Tibial artery (tissue), 4 donors: ENCODE measurements at regions not wholly inside any gene's neighbourhood (a gene's known extent, or its start where the extent isn't known, plus 50 kb on each side); places are given as distances from the start of the nearest gene placed in this dataset.

Source experiments
- DNase-seq, 2 donors: peaks; one replicate each; pipeline ENCODE4 v3.0.0-alpha.2; 2019
- H3K27ac ChIP-seq, 2 donors: fragments of 200-600 bp; sonication (generic) in 1 of 2; 1 replicate in 1 of 2; 2 replicates in 1 of 2; pipeline ENCODE4 v1.5.1; 2018 to 2019; ENCODE audit warnings: mild to moderate bottlenecking in 1 of 2
- H3K27me3 ChIP-seq, 2 donors: fragments of 200-600 bp; sonication (generic) in 1 of 2; one replicate each; pipeline versions ENCODE4 v1.5.1 to v1.6.0; 2016 to 2019
- H3K36me3 ChIP-seq, 3 donors: fragments of 200-600 bp; sonication (generic) in 2 of 3; one replicate each; pipeline ENCODE4 v1.5.1; 2016 to 2019; ENCODE audit warnings: mild to moderate bottlenecking in 2 of 3
- H3K4me1 ChIP-seq, 4 donors: fragments of 200-600 bp; sonication (generic) in 2 of 4; 1 replicate in 3 of 4; 2 replicates in 1 of 4; pipeline ENCODE4 v1.5.1; 2016 to 2019
- H3K4me3 ChIP-seq, 2 donors: fragments of 200-600 bp; sonication (generic) in 1 of 2; 1 replicate in 1 of 2; 2 replicates in 1 of 2; pipeline ENCODE4 v1.5.1; 2018 to 2019; ENCODE audit warnings: mild to moderate bottlenecking in 2 of 2
- H3K9me3 ChIP-seq, 3 donors: fragments of 200-600 bp; sonication (generic) in 1 of 3; one replicate each; pipeline ENCODE4 v1.5.1; 2016 to 2019
- intact Hi-C: fragments of 100-400 bp; cut with DNase I; formaldehyde crosslinking; loops from one replicate; pipeline ENCODE4 v1.15.0; 2023; ENCODE audit warnings: low total_unique reads
- TF ChIP-seq, protein P1 (sequence below), 2 experiments: fragments of 200-600 bp in 1 of 2; fragments of 450-650 bp in 1 of 2; IDR thresholded peaks; one replicate each; pipeline ENCODE4 v1.5.1; 2017 to 2019; ENCODE audit warnings: antibody characterized with exemption in 2 of 2, mild to moderate bottlenecking in 1 of 2, moderate library complexity in 1 of 2

DNA sequence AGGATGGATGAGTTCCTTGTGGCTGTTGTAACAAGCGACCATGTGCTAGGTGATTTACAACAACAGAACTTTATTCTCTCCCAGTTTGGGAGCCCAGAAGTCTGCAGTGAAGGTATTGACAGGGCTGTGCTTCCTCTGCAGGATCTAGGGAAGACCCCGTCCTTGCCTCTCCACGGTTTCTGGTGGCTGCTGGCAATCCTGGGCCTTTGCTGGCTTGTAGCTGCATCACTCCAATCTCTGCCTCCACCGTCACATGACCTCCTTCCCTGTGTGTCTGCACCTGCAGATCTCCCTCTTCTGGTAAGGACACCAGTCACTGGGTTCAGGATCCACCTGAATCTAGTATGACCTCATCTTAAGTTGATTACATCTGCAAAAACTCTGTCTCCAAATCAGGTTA is 115.6 kb downstream of the GLRX3 start:
- H3K4me1 ChIP-seq: no peaks in the 10 kb centered on the region
- intact Hi-C loops: no loop called here
- H3K9me3 ChIP-seq: peaks cover 0 to 3% (median 0%) of the 10 kb centered on the region in 3 donors
- no peaks in the 10 kb centered on the region for H3K27me3 ChIP-seq
- DNase-seq: no peak
- no peak overlapping the region for H3K27ac ChIP-seq
- TF ChIP-seq, protein P1, sequence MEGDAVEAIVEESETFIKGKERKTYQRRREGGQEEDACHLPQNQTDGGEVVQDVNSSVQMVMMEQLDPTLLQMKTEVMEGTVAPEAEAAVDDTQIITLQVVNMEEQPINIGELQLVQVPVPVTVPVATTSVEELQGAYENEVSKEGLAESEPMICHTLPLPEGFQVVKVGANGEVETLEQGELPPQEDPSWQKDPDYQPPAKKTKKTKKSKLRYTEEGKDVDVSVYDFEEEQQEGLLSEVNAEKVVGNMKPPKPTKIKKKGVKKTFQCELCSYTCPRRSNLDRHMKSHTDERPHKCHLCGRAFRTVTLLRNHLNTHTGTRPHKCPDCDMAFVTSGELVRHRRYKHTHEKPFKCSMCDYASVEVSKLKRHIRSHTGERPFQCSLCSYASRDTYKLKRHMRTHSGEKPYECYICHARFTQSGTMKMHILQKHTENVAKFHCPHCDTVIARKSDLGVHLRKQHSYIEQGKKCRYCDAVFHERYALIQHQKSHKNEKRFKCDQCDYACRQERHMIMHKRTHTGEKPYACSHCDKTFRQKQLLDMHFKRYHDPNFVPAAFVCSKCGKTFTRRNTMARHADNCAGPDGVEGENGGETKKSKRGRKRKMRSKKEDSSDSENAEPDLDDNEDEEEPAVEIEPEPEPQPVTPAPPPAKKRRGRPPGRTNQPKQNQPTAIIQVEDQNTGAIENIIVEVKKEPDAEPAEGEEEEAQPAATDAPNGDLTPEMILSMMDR (IDR thresholded peaks at IDR 0.05): no peak
- no peaks in the 10 kb centered on the region for H3K36me3 ChIP-seq
- no peak overlapping the region for H3K4me3 ChIP-seq

DNA sequence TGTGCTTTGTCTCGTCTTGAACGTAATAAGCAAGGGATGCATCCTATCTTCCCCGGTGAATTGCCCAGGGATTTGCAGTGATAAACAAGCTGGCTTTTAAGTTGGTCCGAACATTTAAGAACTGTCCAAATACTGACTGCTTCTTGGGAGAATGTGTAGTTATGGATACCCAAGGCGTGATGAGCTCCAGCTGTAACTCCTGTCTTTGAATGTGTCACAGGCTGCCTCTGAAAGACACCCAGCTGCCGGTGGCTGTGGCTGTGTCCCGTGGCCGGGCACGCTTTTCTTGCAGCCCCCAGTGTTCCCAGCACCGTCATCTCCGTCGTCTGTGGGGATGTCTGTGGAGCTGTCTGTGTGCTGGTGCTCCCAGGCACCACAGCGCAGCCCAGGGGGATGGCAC is 118.1 kb downstream of the GLRX3 start:
- Histone ChIP-seq H3K9me3 (peaks cover 0 to 3% (median 0%) of the 10 kb centered on the region in 3 donors), H3K4me3 (no peak overlapping the region), H3K36me3 (no peaks in the 10 kb centered on the region), H3K4me1 (no peaks in the 10 kb centered on the region), H3K27me3 (no peaks in the 10 kb centered on the region), H3K27ac (no peak overlapping the region)
- DNase-seq: no peak
- intact Hi-C loops: no loop called here
- TF ChIP-seq, protein P1 (IDR thresholded peaks at IDR 0.05): no peak

DNA sequence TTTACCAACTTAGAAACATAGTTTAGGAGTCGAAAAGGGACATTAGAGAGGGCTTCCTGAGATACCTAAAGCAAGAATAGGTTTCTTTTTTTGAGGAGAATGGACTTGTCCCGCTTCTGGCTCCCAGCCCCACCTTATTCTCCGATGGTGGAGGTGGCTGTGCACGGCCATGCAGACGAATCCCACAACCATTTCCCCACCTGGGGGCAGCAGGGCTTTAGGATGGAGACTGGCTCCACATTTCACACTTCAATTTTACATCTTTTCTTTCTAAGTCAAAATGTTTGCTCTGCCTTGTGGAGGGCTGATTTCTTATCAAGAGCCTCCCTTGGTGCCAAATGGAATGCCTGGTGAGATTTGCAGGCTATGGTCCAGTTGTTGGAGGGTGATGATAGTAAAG is 118.5 kb downstream of the GLRX3 start:
- Histone ChIP-seq H3K9me3 (peaks cover 0 to 3% (median 0%) of the 10 kb centered on the region in 3 donors), H3K27ac (no peak overlapping the region), H3K4me1 (no peaks in the 10 kb centered on the region), H3K36me3 (no peaks in the 10 kb centered on the region), H3K27me3 (no peaks in the 10 kb centered on the region), H3K4me3 (no peak overlapping the region)
- no peak for DNase-seq
- TF ChIP-seq, protein P1 (IDR thresholded peaks at IDR 0.05): no peak
- intact Hi-C loops: no loop called here

DNA sequence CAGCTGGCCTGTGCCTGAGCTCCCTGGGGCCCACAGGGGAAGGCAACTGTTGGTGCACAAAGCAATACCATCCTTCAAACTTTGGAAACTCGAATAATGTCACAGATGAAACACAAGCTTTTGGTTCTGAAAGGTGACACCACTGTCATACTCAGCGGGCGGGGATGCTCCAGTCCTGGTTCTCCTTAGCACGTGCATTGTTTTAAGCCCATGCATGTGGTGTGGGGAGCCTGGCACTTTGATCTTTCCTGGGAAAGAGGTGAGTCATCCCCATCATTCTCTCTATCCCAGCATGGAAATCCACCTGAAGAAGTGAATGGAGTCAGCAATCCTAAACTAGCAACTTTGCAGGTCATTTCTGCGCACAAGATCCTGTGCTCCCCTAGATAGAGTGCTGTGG is 119.6 kb downstream of the GLRX3 start:
- H3K4me3 ChIP-seq: no peak overlapping the region
- H3K27me3 ChIP-seq: no peaks in the 10 kb centered on the region
- H3K9me3 ChIP-seq: no peaks in the 10 kb centered on the region
- H3K4me1 ChIP-seq: no peaks in the 10 kb centered on the region
- DNase-seq: no peak
- H3K36me3 ChIP-seq: no peaks in the 10 kb centered on the region
- intact Hi-C loops: no loop called here
- TF ChIP-seq, protein P1 (IDR thresholded peaks at IDR 0.05): no peak
- no peak overlapping the region for H3K27ac ChIP-seq

DNA sequence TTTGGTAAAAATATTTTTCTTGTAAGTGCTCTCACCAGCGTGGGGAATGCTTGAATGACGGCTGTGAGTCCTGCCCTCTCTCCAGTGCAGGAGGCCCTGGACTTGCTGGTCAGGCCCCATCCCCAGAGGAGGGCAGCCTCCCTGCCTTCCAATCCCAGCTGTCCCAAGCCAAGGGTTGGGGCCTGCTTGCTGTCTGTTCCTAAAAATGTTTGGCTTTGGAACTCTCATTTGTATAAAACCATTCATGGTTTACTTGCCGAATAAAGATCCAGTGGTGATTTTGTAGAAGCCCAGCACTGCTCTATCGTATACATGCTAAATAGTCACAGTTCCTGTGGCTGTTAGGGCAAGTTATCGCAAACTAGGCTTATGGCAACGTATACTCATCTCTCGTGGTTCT is 121.7 kb downstream of the GLRX3 start:
- intact Hi-C loops: no loop called here
- Histone ChIP-seq H3K27me3 (no peaks in the 10 kb centered on the region), H3K27ac (no peak overlapping the region)

More for the DNA sequence above, 121.7 kb downstream of the GLRX3 start:
- TF ChIP-seq, protein P1 (IDR thresholded peaks at IDR 0.05): no peak
- Histone ChIP-seq H3K36me3 (no peaks in the 10 kb centered on the region), H3K4me1 (no peaks in the 10 kb centered on the region), H3K9me3 (peaks cover 0 to 14% (median 0%) of the 10 kb centered on the region in 3 donors), H3K4me3 (no peak overlapping the region)
- DNase-seq: no peak
